ENCODE measurements at regions not wholly inside any gene's neighbourhood (a gene's known extent, or its start where the extent isn't known, plus 50 kb on each side); places are given as distances from the start of the nearest gene placed in this dataset.

GRCh38 chr22:48369789-48370507 lies 1457.7 kb downstream of the BRD1 start:
- peaks cover 6% of the 10 kb centered on the region for H3K4me1 ChIP-seq (ENCODE audit: control insufficient read depth, insufficient read depth, low read length)
- no peak overlapping the region for H3K27ac ChIP-seq (ENCODE audit: extremely low read depth, low read depth, low read length)
- no peaks in the 10 kb centered on the region for H3K36me3 ChIP-seq (ENCODE audit: control insufficient read depth in 2 of 2, insufficient read depth in 1 of 2, low read length in 2 of 2)
- TF ChIP-seq EGR2 (tag by site-specific recombination; IDR thresholded peaks at IDR 0.05; ENCODE audit: low read depth) (peak; percentile 90), ZFHX2 (tag by site-specific recombination; conservative IDR thresholded peaks at IDR 0.05) (peak; percentile 88), KLF10 (tag by site-specific recombination; IDR thresholded peaks at IDR 0.05) (no peak), GLIS1 (tag by site-specific recombination; IDR thresholded peaks at IDR 0.05) (peak; percentile 100), ZIC2 (tag by site-specific recombination; IDR thresholded peaks at IDR 0.05) (peak; percentile 86), ZNF341 (tag by site-specific recombination; IDR thresholded peaks at IDR 0.05; ENCODE audit: low read depth) (peak; percentile 63; the same call in 1 of the 2 replicates), ZNF112 (tag by site-specific recombination; IDR thresholded peaks at IDR 0.05) (no peak)
- POLR2A ChIA-PET = no interaction called here
- CTCF ChIA-PET = interaction anchor here (0.7 kb wide), 1 partner anchor 42 kb away, joined by 4 read pairs; no protein-coding TSS in a partner anchor
- no peak overlapping the region for H3K4me3 ChIP-seq (ENCODE audit: low read depth, low read length)
- H3K9me3 ChIP-seq (ENCODE audit: control insufficient read depth, insufficient read depth, low read depth, low read length) = no peaks in the 10 kb centered on the region

DNA sequence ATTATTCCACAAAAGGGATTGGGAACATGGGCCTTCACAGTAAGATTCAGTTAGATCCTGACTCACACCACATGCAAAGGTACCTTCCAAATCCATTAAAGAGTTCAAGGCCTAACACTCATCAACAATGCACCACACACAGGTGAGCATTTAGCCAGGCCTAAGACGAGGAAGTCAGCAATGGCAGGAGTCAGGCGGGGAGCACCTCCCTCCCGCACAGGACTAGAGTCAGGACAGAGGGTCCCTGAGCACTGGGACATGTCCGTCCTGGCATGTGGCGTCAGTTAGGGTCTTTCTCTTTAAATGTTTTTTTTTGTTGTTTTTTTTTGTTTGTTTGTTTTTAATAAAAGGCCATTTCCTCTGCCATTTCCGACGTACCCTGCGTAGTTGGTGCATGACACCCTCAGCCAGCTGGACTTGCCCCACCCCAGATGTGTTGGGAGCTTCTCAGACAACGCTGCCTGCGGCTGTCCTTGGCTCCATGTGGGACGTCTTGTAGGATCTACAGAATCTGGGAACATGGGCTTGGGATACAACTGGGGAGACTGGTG lies 1458.6 kb downstream of the BRD1 start:
- no peaks in the 10 kb centered on the region for H3K9me3 ChIP-seq (ENCODE audit: control insufficient read depth, insufficient read depth, low read depth, low read length)
- ChIA-PET CTCF (no interaction called here), POLR2A (interaction anchor here (0.7 kb wide), 1 partner anchor 16 kb away, joined by 3 read pairs; no protein-coding TSS in a partner anchor)
- H3K27ac ChIP-seq (ENCODE audit: extremely low read depth, low read depth, low read length) = no peak overlapping the region
- no peaks in the 10 kb centered on the region for H3K36me3 ChIP-seq (ENCODE audit: control insufficient read depth in 2 of 2, insufficient read depth in 1 of 2, low read length in 2 of 2)
- TF ChIP-seq, protein P1, sequence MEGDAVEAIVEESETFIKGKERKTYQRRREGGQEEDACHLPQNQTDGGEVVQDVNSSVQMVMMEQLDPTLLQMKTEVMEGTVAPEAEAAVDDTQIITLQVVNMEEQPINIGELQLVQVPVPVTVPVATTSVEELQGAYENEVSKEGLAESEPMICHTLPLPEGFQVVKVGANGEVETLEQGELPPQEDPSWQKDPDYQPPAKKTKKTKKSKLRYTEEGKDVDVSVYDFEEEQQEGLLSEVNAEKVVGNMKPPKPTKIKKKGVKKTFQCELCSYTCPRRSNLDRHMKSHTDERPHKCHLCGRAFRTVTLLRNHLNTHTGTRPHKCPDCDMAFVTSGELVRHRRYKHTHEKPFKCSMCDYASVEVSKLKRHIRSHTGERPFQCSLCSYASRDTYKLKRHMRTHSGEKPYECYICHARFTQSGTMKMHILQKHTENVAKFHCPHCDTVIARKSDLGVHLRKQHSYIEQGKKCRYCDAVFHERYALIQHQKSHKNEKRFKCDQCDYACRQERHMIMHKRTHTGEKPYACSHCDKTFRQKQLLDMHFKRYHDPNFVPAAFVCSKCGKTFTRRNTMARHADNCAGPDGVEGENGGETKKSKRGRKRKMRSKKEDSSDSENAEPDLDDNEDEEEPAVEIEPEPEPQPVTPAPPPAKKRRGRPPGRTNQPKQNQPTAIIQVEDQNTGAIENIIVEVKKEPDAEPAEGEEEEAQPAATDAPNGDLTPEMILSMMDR (tag by site-specific recombination; IDR thresholded peaks at IDR 0.05) = no peak
- H3K4me3 ChIP-seq (ENCODE audit: low read depth, low read length) = no peak overlapping the region
- peaks cover 6% of the 10 kb centered on the region for H3K4me1 ChIP-seq (ENCODE audit: control insufficient read depth, insufficient read depth, low read length)

- Histone ChIP-seq H3K36me3 (ENCODE audit: control insufficient read depth in 2 of 2, insufficient read depth in 1 of 2, low read length in 2 of 2) (no peaks in the 10 kb centered on the region), H3K4me1 (ENCODE audit: control insufficient read depth, insufficient read depth, low read length) (peaks cover 6% of the 10 kb centered on the region), H3K9me3 (ENCODE audit: control insufficient read depth, insufficient read depth, low read depth, low read length) (no peaks in the 10 kb centered on the region), H3K4me3 (ENCODE audit: low read depth, low read length) (no peak overlapping the region), H3K27ac (ENCODE audit: extremely low read depth, low read depth, low read length) (no peak overlapping the region)
- ChIA-PET POLR2A (no interaction called here), CTCF (no interaction called here)
- TF ChIP-seq ZNF214 (tag by site-specific recombination; IDR thresholded peaks at IDR 0.05; ENCODE audit: borderline replicate concordance) (no peak), KLF10 (tag by site-specific recombination; IDR thresholded peaks at IDR 0.05) (no peak), GFI1B (tag by site-specific recombination; IDR thresholded peaks at IDR 0.05) (no peak), ZBTB11 (tag by site-specific recombination; conservative IDR thresholded peaks at IDR 0.05; ENCODE audit: low read depth) (no peak), ZNF2 (tag by site-specific recombination; IDR thresholded peaks at IDR 0.05) (no peak), ZNF670 (tag by site-specific recombination; IDR thresholded peaks at IDR 0.05; ENCODE audit: low read depth) (no peak), ZNF121 (tag by site-specific recombination; IDR thresholded peaks at IDR 0.05) (no peak), SP3 (tag by site-specific recombination; IDR thresholded peaks at IDR 0.05) (no peak), ZNF830 (tag by site-specific recombination; IDR thresholded peaks at IDR 0.05; ENCODE audit: low read depth) (no peak), ZNF777 (tag by site-specific recombination; IDR thresholded peaks at IDR 0.05; ENCODE audit: borderline replicate concordance) (no peak), RBAK (tag by site-specific recombination; IDR thresholded peaks at IDR 0.05) (no peak), ZNF561 (tag by site-specific recombination; IDR thresholded peaks at IDR 0.05; ENCODE audit: borderline replicate concordance) (no peak), ZNF146 (tag by site-specific recombination; IDR thresholded peaks at IDR 0.05) (no peak), ZIC2 (tag by site-specific recombination; IDR thresholded peaks at IDR 0.05) (no peak)
Measured at GRCh38 chr22:48367731-48368130, 1459.9 kb downstream of the BRD1 start.
